Chondrocyte (in vitro differentiated cells): ENCODE measurements at regions not wholly inside any gene's neighbourhood (a gene's known extent, or its start where the extent isn't known, plus 50 kb on each side); places are given as distances from the start of the nearest gene placed in this dataset.

Experiments used
- DNase-seq: peaks from one replicate; pipeline ENCODE4 v3.0.0; 2021; ENCODE audit warnings: mixed read lengths, low spot score
- H3K27ac Mint-ChIP-seq: one replicate; pipeline ENCODE4 v1.8.0; 2021; ENCODE audit warnings: mild to moderate bottlenecking, moderate library complexity, mixed read lengths; ENCODE audit not compliant: unreplicated experiment
- H3K27me3 Mint-ChIP-seq: 2 replicates; pipeline ENCODE4 v1.8.0; 2021; ENCODE audit warnings: low read depth, mixed read lengths
- H3K36me3 Mint-ChIP-seq: 2 replicates; pipeline ENCODE4 v1.8.0; 2021; ENCODE audit warnings: low read depth, mixed read lengths
- H3K4me1 Mint-ChIP-seq: 2 replicates; pipeline ENCODE4 v1.8.0; 2021; ENCODE audit warnings: low read depth, mild to moderate bottlenecking, mixed read lengths
- H3K4me3 Mint-ChIP-seq: one replicate; pipeline ENCODE4 v1.8.0; 2021; ENCODE audit warnings: mild to moderate bottlenecking, moderate library complexity, mixed read lengths; ENCODE audit not compliant: unreplicated experiment
- H3K9me3 Mint-ChIP-seq: 2 replicates; pipeline ENCODE4 v1.8.0; 2021; ENCODE audit warnings: low read depth, mixed read lengths
- CTCF ChIP-seq: fragments of 200-600 bp; sonication (generic); IDR thresholded peaks from 2 replicates; pipeline ENCODE4 v1.5.0; 2021; ENCODE audit warnings: antibody characterized with exemption, mild to moderate bottlenecking, moderate library complexity

- H3K27me3 Mint-ChIP-seq, result peaks cover 62% of the 10 kb centered on the region
- DNase-seq, result no peak
- peaks cover 12% of the 10 kb centered on the region for H3K4me1 Mint-ChIP-seq
- peaks cover 9% of the 10 kb centered on the region for H3K36me3 Mint-ChIP-seq
- no peaks in the 10 kb centered on the region for H3K9me3 Mint-ChIP-seq
- no peak overlapping the region for H3K27ac Mint-ChIP-seq
- no peak for TF ChIP-seq CTCF
- no peak overlapping the region for H3K4me3 Mint-ChIP-seq
These were observed 90.2 kb downstream of the HES1 start for GRCh38 chr3:194225988-194226663.

DNA sequence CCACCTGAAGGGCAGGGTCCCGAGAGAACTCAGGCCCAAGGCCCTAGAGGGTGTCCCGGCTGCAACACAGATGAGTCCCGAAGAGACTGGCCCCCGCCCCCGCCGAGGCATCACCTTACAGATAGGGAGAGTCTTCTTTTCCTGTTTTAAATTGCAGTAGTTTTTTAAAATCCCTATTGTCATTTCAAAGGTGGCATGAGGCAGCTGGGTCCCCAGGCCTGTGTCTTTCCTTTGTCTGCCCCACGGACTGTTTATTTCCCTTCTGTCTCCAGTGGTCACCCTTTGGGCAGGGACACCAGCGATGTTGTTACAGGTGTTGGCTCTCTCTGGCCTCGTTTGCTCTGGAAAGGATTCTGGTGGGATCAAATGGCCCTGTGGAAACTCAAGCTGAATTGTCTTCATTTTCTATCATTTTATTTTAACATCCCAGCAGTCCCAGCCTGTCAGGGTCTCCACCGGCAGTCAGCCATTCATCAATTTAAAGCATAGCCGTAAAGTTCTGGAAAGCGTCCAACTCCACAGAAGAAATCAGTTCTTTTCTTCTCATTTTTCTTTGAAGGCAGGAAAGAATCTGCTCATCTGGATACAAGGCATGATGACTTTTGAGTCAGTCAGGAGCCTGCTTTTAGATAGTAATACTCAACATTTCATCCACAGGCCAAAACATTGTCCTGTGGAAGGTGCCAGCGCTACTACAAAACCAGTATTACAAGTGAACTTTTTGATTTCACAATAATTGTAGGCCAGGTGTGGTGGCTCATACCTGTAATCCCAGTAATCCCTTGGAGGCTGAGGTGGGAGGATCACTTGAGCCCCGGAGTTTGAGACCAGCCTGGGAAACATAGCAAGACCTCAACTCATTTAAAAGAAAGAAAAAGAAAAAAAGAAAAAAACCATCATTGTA lies 96.2 kb downstream of the HES1 start:
- Mint-ChIP-seq H3K36me3 (peaks cover 7% of the 10 kb centered on the region), H3K27me3 (peaks cover 47% of the 10 kb centered on the region), H3K9me3 (peaks cover 3% of the 10 kb centered on the region), H3K4me3 (no peak overlapping the region), H3K27ac (no peak overlapping the region), H3K4me1 (peaks cover 7% of the 10 kb centered on the region)
- TF ChIP-seq CTCF, result no peak
- no peak for DNase-seq

- Mint-ChIP-seq H3K9me3 (peaks cover 9% of the 10 kb centered on the region), H3K4me3 (no peak overlapping the region), H3K27ac (no peak overlapping the region), H3K27me3 (peaks cover 43% of the 10 kb centered on the region), H3K4me1 (peaks cover 7% of the 10 kb centered on the region), H3K36me3 (peaks cover 3% of the 10 kb centered on the region)
- no peak for TF ChIP-seq CTCF
- no peak for DNase-seq
These were observed 97.2 kb downstream of the HES1 start for GRCh38 chr3:194233150-194233549.

DNA sequence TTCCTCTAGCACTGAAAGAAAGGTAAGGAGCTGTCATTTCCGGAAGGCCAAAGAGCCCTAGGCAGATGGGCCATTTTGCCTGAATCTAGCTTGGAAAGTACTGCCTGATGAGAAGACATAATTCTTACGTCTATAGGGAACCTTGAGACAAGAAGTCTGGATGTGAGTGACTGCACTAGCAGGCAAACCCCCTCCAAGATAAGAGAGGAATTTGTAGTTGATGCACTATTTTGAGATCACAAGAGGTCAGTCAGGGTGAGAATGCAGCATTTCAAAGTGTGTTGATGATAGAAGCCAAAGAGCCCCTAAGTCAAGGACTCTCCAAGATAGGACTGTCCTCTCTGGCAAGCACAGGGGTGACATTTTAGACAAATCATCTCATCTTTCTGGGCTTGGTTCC lies 99.2 kb downstream of the HES1 start:
- DNase-seq, result no peak
- H3K9me3 Mint-ChIP-seq, result peaks cover 9% of the 10 kb centered on the region
- H3K27ac Mint-ChIP-seq, result no peak overlapping the region
- TF ChIP-seq CTCF, result no peak
- H3K4me3 Mint-ChIP-seq, result no peak overlapping the region
- peaks cover 43% of the 10 kb centered on the region for H3K27me3 Mint-ChIP-seq
- H3K36me3 Mint-ChIP-seq, result peaks cover 3% of the 10 kb centered on the region
- no peaks in the 10 kb centered on the region for H3K4me1 Mint-ChIP-seq

DNA sequence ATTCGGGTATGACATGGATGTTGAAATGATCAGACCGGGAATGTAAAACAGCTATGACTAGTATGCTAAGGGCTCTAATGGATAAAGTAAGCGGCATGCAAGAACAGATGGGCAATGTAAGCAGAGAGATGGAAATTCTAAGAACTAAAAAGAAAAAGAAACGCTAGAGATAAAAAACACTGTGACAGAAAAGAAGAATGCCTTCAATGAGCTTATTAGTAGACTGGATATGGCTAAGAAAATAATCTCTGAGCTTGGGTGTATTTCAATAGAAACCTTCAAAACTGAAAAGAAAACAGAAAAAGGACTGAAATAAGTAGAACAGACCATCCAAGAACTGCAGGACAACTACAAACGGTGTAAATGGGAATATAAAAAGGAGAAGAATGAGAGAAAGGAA lies 101.2 kb downstream of the HES1 start:
- TF ChIP-seq CTCF, result no peak
- peaks cover 3% of the 10 kb centered on the region for H3K36me3 Mint-ChIP-seq
- H3K27ac Mint-ChIP-seq, result no peak overlapping the region
- no peak overlapping the region for H3K4me3 Mint-ChIP-seq
- no peak for DNase-seq
- H3K4me1 Mint-ChIP-seq, result no peaks in the 10 kb centered on the region
- H3K9me3 Mint-ChIP-seq, result peaks cover 9% of the 10 kb centered on the region
- peaks cover 52% of the 10 kb centered on the region for H3K27me3 Mint-ChIP-seq
